ENCODE measurements at regions not wholly inside any gene's neighbourhood (a gene's known extent, or its start where the extent isn't known, plus 50 kb on each side); places are given as distances from the start of the nearest gene placed in this dataset.

- no peak for ATAC-seq (ENCODE audit: low FRiP score)
- no peak for DNase-seq (ENCODE audit: low spot score)
- no peak for TF ChIP-seq CTCF (IDR thresholded peaks at IDR 0.05)
Observed at GRCh38 chr16:6692874-6693273, 639.8 kb upstream of the RBFOX1 start.

- ATAC-seq (ENCODE audit: low FRiP score) (no peak), DNase-seq (ENCODE audit: low spot score) (no peak)
- TF ChIP-seq CTCF (IDR thresholded peaks at IDR 0.05), result no peak
Observed at GRCh38 chr16:6690741-6691140, 641.9 kb upstream of the RBFOX1 start.

GRCh38 chr16:6689643-6690042, 643.0 kb upstream of the RBFOX1 start:
- no peak for DNase-seq (ENCODE audit: low spot score)
- no peak for TF ChIP-seq CTCF (IDR thresholded peaks at IDR 0.05)
- ATAC-seq (ENCODE audit: low FRiP score), result no peak

GRCh38 chr16:6687593-6687992, 645.1 kb upstream of the RBFOX1 start:
- ATAC-seq (ENCODE audit: low FRiP score) (no peak), DNase-seq (ENCODE audit: low spot score) (no peak)
- TF ChIP-seq CTCF (IDR thresholded peaks at IDR 0.05), result no peak

- no peak for TF ChIP-seq CTCF (IDR thresholded peaks at IDR 0.05)
- ATAC-seq (ENCODE audit: low FRiP score), result no peak
- no peak for DNase-seq (ENCODE audit: low spot score)
Observed at GRCh38 chr16:6684076-6684673, 648.5 kb upstream of the RBFOX1 start.

- TF ChIP-seq CTCF (IDR thresholded peaks at IDR 0.05), result no peak
- DNase-seq (ENCODE audit: low spot score) (no peak), ATAC-seq (ENCODE audit: low FRiP score) (no peak)
Observed at GRCh38 chr16:6682142-6682811, 650.4 kb upstream of the RBFOX1 start.

GRCh38 chr16:6678586-6678985, 654.1 kb upstream of the RBFOX1 start:
- ATAC-seq (ENCODE audit: low FRiP score) (no peak), DNase-seq (ENCODE audit: low spot score) (no peak)
- no peak for TF ChIP-seq CTCF (IDR thresholded peaks at IDR 0.05)
